Anterior cingulate cortex (tissue), 58 donors: ENCODE measurements at regions not wholly inside any gene's neighbourhood (a gene's known extent, or its start where the extent isn't known, plus 50 kb on each side); places are given as distances from the start of the nearest gene placed in this dataset.

Source experiments
- DNase-seq, 58 donors: peaks; one replicate each; lab custom pipeline; 2025; lab: John Stamatoyannopoulos, UW

- no peak for DNase-seq
Observed at GRCh38 chr1:98018074-98018473, 97.2 kb upstream of the DPYD start.

GRCh38 chr1:98017184-98017583 lies 96.3 kb upstream of the DPYD start:
- DNase-seq, result no peak

- DNase-seq, result no peak
Observed at GRCh38 chr1:98008373-98008772, 87.5 kb upstream of the DPYD start.

- no peak for DNase-seq
Observed at GRCh38 chr1:98005326-98006010, 84.6 kb upstream of the DPYD start.

- DNase-seq, result no peak
Observed at GRCh38 chr1:98003442-98003841, 82.6 kb upstream of the DPYD start.

GRCh38 chr1:98002288-98002687 lies 81.5 kb upstream of the DPYD start:
- DNase-seq, result no peak

- DNase-seq, result no peak
Observed at GRCh38 chr1:98001764-98002163, 80.9 kb upstream of the DPYD start.

- no peak for DNase-seq
Observed at GRCh38 chr1:97999320-97999719, 78.5 kb upstream of the DPYD start.

- no peak for DNase-seq
Observed at GRCh38 chr1:97996880-97997279, 76.0 kb upstream of the DPYD start.

- DNase-seq, result no peak
Observed at GRCh38 chr1:97989094-97989680, 68.4 kb upstream of the DPYD start.

- DNase-seq, result no peak
Observed at GRCh38 chr1:97986041-97987005, 65.5 kb upstream of the DPYD start.

- no peak for DNase-seq
Observed at GRCh38 chr1:97983126-97983525, 62.3 kb upstream of the DPYD start.

- DNase-seq, result no peak
Observed at GRCh38 chr1:97980530-97980929, 59.7 kb upstream of the DPYD start.

- no peak for DNase-seq
Observed at GRCh38 chr1:97976801-97977200, 56.0 kb upstream of the DPYD start.
